ENCODE measurements at regions not wholly inside any gene's neighbourhood (a gene's known extent, or its start where the extent isn't known, plus 50 kb on each side); places are given as distances from the start of the nearest gene placed in this dataset.

GRCh38 chr16:86708431-86708830 lies 130.1 kb downstream of the FOXL1 start:
- DNase-seq (ENCODE audit: extremely low read depth in 1 of 11, low read depth in 9 of 11, low spot score in 4 of 11) = no peak

GRCh38 chr16:86709103-86709502 lies 130.8 kb downstream of the FOXL1 start:
- DNase-seq (ENCODE audit: extremely low read depth in 1 of 11, low read depth in 9 of 11, low spot score in 4 of 11) = no peak

GRCh38 chr16:86709902-86710601 lies 131.7 kb downstream of the FOXL1 start:
- no peak for DNase-seq (ENCODE audit: extremely low read depth in 1 of 11, low read depth in 9 of 11, low spot score in 4 of 11)

GRCh38 chr16:86710602-86710950 lies 132.2 kb downstream of the FOXL1 start:
- DNase-seq (ENCODE audit: extremely low read depth in 1 of 11, low read depth in 9 of 11, low spot score in 4 of 11) = no peak

GRCh38 chr16:86712158-86713009 lies 134.0 kb downstream of the FOXL1 start:
- no peak for DNase-seq (ENCODE audit: extremely low read depth in 1 of 11, low read depth in 9 of 11, low spot score in 4 of 11)

GRCh38 chr16:86713021-86713631 lies 134.8 kb downstream of the FOXL1 start:
- no peak for DNase-seq (ENCODE audit: extremely low read depth in 1 of 11, low read depth in 9 of 11, low spot score in 4 of 11)

- no peak for DNase-seq (ENCODE audit: extremely low read depth in 1 of 11, low read depth in 9 of 11, low spot score in 4 of 11)
These were observed 135.8 kb downstream of the FOXL1 start for GRCh38 chr16:86714166-86714565.

- no peak for DNase-seq (ENCODE audit: extremely low read depth in 1 of 11, low read depth in 9 of 11, low spot score in 4 of 11)
These were observed 138.3 kb downstream of the FOXL1 start for GRCh38 chr16:86716649-86717048.

- DNase-seq (ENCODE audit: extremely low read depth in 1 of 11, low read depth in 9 of 11, low spot score in 4 of 11) = peak in 1 of 11 donors; percentile 42
These were observed 139.8 kb downstream of the FOXL1 start for GRCh38 chr16:86718118-86718517.

- no peak for DNase-seq (ENCODE audit: extremely low read depth in 1 of 11, low read depth in 9 of 11, low spot score in 4 of 11)
These were observed 144.6 kb downstream of the FOXL1 start for GRCh38 chr16:86722970-86723369.

- no peak for DNase-seq (ENCODE audit: extremely low read depth in 1 of 11, low read depth in 9 of 11, low spot score in 4 of 11)
These were observed 145.3 kb downstream of the FOXL1 start for GRCh38 chr16:86723689-86724088.

- DNase-seq (ENCODE audit: extremely low read depth in 1 of 11, low read depth in 9 of 11, low spot score in 4 of 11) = no peak
These were observed 147.1 kb downstream of the FOXL1 start for GRCh38 chr16:86725401-86725800.

GRCh38 chr16:86726340-86726739 lies 148.0 kb downstream of the FOXL1 start:
- DNase-seq (ENCODE audit: extremely low read depth in 1 of 11, low read depth in 9 of 11, low spot score in 4 of 11) = no peak

- no peak for DNase-seq (ENCODE audit: extremely low read depth in 1 of 11, low read depth in 9 of 11, low spot score in 4 of 11)
These were observed 148.8 kb downstream of the FOXL1 start for GRCh38 chr16:86727131-86727530.

- DNase-seq (ENCODE audit: extremely low read depth in 1 of 11, low read depth in 9 of 11, low spot score in 4 of 11) = no peak
These were observed 149.3 kb downstream of the FOXL1 start for GRCh38 chr16:86727632-86728031.

- DNase-seq (ENCODE audit: extremely low read depth in 1 of 11, low read depth in 9 of 11, low spot score in 4 of 11) = no peak
These were observed 151.3 kb downstream of the FOXL1 start for GRCh38 chr16:86729686-86730085.

- no peak for DNase-seq (ENCODE audit: extremely low read depth in 1 of 11, low read depth in 9 of 11, low spot score in 4 of 11)
These were observed 151.7 kb downstream of the FOXL1 start for GRCh38 chr16:86730086-86730485.

GRCh38 chr16:86730597-86730996 lies 152.2 kb downstream of the FOXL1 start:
- no peak for DNase-seq (ENCODE audit: extremely low read depth in 1 of 11, low read depth in 9 of 11, low spot score in 4 of 11)

- DNase-seq (ENCODE audit: extremely low read depth in 1 of 11, low read depth in 9 of 11, low spot score in 4 of 11) = no peak
These were observed 154.4 kb downstream of the FOXL1 start for GRCh38 chr16:86732621-86733295.
